Activated CD8-positive, alpha-beta memory T cell treated with anti-CD3 and anti-CD28 coated beads for 48 hours (primary cell): ENCODE measurements at regions not wholly inside any gene's neighbourhood (a gene's known extent, or its start where the extent isn't known, plus 50 kb on each side); places are given as distances from the start of the nearest gene placed in this dataset.

Experiments
- DNase-seq, 3 experiments: peaks; one replicate each; pipeline ENCODE4 v3.0.0-alpha.2; 2020; ENCODE audit warnings: low read depth in 2 of 3, low spot score in 2 of 3

DNA sequence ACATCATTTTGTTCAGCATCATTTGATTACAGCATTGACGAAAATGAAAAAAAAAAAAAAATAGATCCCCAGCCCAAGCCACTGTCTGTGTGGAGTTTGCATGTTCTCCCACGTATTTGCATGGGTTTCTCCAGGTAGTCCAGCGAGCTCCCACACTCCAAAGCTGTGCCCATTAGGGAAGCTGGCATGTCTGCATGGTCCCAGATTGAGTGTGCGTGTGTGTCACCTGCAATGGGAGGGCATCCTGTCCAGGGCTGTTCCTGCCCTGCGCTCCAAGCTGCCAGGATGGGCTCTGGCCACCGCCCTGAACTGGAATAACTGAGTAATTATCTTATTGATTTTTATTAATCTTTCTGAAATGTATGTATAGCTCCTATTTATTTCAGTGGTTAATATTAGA is 88.6 kb downstream of the KLF12 start:
- no peak for DNase-seq

DNA sequence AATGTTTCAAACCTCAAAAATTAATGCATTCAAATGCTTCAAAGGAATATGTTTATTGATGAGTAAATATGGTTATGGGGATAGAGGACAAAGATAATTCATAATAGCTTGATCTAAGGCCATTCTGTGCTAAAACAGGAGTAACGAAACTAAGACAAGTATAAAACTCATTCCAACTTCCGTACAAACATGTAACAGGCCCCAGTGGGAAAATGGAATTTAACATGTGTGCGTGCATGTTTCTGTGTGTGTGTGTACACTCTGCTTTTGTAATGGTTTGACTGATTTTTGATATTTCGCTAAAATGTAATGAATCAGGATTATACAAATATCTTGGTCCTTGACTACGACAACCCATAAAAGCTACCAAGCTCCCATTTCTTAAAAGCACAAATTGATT is 91.0 kb downstream of the KLF12 start:
- DNase-seq, result no peak

DNA sequence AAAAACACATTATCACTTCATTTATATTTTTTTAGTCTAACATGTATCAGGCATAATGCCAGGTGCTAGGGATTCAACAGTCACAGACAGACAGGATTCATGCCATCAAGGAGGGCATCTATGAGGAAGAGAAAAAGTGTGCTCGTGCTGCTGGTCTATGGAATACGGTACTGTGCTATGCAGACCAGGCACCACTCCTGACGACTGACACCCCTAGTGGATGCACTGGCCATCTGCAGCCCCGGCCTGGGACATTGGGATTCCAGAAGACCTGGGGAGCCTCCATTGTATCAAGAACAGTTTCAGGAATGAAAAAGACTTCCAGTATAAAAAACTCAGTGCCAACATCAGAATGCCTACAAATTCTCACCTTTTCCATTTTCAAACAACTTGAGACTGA is 94.0 kb downstream of the KLF12 start:
- no peak for DNase-seq

DNA sequence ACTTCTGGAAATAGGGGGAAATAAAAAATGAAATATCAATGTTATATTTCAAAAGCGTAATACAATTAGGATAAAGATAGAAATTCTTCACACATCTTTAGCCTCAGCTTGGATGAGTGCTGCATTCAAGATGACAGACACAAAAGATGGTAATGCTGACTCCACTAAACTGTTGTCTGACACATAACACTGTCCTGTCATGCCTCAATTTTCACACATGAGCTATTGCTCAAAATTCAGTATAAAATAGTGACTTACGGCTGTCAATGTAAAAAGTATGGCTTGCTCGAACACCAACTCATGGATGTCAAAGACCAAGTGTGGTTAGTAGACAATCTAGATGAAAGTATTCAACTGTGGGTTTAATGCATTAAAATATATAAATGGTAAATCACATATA is 94.5 kb downstream of the KLF12 start:
- DNase-seq, result no peak

DNA sequence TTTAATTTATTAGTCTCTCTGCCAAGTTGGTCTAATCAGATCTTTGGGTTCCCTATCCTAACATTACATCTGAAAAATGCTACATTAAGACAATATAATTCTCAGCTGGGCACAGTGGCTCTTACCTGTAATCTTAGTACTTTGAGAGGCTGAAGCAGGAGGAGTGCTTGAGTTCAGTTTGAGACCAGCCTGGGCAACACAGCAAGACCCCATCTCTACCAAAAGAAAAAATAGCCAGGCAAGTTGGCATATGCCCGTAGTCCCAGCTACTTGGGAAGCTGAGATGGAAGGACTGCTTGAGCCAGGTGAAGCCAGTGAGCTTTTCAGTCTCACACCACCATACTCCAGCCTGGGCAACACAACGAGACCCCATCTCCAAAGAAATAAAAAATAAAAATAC is 95.0 kb downstream of the KLF12 start:
- no peak for DNase-seq

DNA sequence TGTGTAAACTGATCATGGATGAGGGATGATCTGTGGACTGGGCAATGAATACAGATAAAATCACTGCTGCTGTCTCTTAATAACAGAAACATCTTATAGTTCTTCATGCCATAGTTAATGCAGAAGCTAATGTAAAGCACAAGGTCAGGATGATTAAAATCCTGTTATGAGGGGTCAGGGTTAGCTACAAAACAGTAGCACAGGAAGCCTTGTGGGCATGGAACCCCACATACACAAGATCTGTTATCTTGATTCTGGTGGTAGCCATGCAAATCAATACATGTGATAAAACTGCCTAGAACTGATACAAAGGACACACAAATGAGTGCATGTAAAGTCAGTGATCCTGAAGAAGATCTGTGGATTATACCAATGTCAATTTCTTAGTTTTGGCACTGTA is 96.4 kb downstream of the KLF12 start:
- no peak for DNase-seq

DNA sequence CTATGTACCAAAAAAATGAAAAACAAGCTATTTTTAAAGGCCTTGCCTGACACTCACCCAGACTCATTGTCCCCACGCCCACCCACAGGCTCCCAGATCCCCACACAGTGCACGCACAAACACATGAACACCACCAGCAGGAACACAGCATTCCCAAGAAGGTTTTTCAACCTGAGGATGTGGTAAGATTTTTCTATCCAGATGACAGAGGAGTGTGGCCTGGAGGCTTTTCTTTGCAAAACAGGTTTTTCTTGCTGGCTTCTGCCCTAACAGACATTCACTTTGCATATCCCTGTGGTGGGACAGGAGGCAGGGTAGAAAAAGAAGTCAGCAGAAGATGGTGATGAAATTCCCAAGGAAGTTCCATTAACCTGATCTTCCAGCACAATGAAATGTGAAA is 97.8 kb downstream of the KLF12 start:
- no peak for DNase-seq

DNA sequence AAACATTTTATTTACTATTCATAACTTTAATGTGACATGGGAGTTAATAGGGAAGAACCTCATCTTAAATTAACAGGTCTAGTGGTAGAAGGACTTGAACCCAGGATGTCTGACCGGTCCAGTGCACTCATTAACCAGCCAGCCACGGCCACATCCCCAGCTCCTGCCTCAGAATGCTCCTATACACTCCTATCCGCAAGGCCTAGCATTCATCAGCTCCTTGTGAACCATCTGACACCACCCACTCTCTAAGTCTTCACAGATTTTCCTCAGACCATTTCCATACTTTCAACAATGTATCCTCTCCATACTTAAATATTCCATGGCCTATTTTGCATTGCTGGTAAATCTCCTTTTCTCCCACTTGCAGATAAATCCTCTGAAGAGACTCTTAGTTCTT is 98.3 kb downstream of the KLF12 start:
- no peak for DNase-seq

DNA sequence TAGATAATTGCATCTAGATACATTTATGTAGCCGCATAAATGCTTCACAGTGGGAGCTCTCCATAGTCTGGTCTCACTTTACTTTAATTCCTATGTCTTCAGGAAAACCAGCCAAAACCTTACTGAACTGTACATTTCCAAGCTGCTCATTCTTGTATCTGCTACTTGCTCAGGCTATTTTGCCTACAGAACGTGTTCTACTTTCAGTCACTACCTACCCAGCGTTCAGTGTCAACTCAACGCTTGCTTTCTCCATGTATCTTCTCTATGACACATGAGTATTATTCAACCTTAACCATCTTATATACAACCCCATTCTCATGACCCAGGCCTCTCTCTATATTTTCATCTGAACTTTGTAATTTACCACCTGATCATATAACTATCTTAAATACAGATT is 101.9 kb downstream of the KLF12 start:
- no peak for DNase-seq

DNA sequence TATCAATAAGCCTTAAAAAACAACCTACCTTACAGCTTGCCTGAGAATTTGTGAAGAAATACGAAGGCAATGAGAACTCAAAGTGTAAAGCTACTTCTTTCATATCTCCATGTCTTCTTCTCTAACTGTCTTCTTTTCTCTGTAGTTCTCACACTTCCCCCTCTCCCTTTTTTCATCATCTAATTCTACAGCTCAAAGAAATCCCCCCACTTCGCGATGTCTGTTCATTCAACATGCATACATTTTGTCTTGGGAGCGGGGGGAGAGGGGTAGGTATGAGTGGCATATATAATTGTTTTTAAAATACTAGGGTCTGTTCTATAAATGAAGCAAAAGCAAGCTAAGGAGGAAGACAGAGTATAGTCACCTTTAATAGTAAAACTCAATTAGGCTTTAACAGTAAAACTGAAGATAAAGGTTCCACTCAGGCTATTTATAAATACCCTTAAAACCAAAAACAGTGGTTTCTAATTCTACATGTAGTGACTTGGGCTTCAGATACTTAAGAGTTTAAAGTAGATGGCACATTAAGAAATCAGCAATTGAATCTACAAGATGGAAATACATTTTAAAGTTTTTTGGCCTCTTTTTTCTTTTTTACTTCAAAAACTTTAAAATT is 106.9 kb downstream of the KLF12 start:
- no peak for DNase-seq

DNA sequence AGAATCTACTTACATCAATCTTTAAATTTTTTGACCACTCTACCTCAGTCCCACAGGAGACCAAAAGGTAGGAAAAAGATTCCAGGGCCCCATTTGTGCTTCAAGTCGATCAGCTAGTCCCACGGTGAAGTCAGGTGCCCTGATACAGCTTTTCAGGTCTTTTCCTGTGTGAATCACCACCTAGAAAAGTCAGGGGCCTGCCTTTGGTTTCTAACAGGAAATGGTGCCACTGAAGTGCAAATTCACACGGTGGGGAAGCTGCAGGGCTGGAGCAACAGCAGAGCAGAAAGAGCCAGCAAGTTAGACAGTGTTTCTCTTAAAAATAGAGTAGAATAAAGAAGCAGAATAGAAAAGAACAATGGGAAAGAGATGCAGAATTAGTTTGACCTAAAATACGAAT is 107.5 kb downstream of the KLF12 start:
- peak; percentile 12 to 34 (median 29) for DNase-seq

DNA sequence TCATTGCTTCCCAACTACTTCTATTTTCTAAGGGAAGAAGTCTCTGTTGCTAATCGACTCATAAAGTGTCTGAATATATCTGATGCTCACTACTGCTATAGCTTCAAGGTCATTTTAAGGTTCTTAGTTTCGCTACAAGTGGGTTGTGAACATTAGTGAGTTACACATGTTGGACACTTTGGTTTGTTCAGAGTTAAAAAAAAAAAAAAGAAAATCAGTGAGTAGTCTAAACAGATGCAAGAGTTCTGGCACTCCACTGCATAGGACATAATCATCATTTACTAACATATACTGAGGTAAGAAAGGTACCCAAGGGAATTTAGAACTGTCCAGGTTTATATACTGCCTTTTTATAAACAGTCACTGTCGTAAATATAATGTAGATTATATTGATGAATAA is 108.8 kb downstream of the KLF12 start:
- DNase-seq, result no peak

DNA sequence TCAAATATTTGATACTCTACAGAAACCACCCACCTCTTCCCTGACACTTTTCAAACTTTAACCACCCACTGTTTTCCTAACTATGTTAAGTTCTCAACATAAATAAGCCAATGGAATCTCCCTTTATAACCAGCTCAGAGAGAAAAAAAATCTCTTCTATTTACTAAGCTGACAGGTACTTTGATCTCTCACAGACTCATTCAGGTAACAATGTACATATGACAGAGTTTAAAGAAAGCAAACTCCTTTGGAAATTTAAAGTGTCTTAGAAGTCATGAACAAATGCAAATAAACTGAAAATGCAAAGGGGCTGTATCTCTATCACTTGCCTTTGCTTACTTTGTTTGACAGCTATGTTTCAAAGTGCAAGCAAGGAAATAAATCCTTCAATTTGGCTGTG is 109.3 kb downstream of the KLF12 start:
- DNase-seq, result no peak

DNA sequence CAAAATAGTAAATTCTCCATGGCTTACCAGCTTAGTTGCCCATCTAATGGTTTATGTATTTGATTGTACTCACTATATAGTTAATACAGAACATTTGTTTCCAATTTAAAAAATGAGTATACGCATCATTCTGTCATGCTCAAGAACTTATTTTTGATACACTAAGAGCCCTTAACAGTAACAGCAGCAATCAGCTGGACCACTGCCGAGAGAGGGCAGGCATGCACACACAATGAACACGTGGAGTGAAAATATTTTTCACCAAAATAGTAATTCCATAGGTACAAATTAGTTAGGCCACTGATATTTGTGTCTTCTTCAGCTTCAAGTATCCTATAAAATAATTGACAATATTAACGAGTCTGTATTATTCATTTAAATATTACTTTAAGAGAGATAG is 109.9 kb downstream of the KLF12 start:
- no peak for DNase-seq

DNA sequence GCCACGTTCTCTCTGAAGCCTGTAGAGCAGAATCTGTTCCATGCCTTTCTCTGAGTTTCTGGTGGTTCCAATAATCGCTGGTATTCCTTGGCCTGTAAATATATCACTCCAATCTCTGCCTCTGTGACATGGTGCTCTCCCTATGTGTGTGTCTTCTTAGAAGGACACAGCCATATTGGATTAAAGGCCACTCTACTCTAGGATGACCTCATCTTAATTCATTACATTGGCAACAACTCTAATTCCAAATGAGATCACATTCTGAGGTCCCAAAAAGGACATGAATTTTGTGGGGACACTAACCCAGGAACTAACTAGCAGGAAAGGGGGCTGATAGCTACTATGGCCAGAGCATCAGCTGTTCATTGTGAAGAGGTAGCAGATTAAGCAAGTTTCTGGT is 110.7 kb downstream of the KLF12 start:
- DNase-seq, result no peak

DNA sequence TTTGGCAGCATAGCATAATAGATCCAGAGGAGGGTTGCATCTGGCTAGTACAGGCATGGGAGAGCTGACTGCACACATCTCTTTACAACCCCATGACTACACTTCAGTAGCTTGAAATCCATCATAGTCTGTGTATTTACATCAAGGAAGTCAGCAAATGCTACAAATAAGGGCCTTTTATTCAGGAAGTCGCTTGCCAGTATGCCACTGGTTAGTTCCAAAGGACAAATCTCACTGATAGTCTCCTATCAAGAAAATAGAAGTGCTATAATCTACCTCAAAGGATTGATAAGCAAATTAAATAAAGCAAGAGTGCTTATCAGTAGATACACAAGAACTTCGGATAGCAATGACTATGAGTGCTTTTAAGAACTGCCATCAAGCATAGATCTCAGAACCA is 112.7 kb downstream of the KLF12 start:
- DNase-seq, result no peak

DNA sequence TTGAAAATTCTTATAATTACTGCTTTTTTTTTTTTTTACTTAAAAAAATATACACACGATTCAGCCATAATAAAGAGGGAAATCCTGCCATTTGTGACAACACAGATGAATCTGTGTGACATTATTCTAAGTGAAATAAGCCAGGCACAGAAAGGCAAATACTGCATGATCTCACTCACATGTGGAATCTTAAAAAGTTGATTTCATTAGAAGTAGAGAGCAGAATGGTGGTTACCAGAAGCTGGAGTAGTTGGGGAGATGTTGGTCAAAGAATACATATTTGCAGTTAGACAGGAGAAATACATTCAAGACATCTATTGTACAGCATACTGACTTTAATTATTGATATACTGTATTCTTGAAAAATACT is 116.2 kb downstream of the KLF12 start:
- DNase-seq, result no peak

DNA sequence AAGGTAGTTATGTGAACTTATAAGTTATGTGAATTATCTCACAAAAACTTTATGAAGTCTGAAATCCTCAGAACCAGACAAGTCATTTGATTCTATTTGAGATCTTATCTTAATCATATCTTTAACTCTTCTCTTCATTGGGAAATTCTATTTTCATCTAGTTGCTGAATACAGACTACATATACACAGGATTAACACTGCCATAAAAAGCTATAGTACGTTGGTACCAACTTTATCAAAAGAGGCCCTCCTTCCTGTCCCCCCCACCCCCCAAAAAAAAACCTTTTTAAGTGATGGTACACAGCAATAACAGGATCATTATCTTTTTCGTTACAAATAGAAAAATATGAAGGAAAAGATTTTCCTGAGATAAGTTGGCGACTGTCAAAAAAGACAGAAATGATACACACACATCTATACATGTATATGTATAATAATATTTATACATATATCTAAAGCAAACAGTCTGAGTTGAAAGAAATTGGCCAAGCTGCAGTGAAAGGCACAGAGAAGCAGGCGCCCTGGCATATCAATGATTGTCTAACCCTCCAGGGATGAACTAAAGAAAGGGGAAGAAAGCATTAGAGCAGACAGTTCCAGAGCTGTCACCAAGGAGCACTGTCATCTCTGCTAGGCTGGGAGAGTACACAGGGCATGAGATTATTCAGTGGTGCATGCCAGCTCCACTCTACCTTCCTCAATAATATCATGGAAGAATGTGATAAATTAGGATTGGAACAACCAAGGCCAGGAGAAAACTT is 116.7 kb downstream of the KLF12 start:
- DNase-seq, result no peak

DNA sequence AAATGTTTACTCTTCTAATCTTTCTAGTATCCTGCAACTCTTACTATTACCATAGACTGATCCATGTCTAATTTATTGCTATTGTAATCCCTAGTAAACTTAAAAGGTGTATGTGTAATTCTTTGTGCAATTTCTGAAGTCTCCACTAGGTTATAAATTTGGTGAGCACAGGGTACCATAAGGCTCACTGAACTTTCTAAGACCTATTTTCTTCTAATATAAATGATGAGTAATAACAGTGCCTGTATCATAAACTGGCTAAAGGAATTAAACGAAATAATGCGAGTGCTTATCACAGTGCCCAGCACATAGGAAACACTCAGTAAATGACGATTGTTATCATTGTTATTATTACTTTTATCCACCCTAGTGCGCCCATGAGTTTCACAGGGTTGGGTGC is 119.1 kb downstream of the KLF12 start:
- no peak for DNase-seq

DNA sequence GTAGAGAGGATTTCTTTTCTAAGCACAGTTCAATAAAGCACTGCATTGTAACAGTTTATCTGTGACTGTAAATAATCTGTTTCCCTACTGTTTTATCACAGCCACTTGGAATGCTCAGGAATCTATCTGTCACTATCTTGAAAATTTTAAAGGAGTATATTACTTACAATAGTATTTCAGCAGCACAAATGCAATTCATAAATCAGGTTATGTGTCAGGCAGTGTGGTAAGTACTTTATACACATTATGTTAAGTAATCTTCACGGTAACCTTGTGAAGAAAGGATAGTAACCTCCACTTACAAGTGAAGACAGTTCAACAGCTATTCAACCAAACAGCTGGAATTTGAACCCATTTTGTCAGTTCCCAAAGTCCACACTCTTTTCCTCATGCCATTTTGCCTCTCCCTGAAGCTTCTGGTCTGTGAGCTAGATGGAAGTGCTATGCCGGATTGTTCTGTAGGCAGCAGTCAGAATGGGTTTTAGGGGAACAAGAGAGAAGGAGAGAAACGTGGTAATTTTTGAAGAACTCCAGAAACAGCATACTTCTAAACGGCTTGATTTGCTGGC is 125.0 kb downstream of the KLF12 start:
- no peak for DNase-seq

DNA sequence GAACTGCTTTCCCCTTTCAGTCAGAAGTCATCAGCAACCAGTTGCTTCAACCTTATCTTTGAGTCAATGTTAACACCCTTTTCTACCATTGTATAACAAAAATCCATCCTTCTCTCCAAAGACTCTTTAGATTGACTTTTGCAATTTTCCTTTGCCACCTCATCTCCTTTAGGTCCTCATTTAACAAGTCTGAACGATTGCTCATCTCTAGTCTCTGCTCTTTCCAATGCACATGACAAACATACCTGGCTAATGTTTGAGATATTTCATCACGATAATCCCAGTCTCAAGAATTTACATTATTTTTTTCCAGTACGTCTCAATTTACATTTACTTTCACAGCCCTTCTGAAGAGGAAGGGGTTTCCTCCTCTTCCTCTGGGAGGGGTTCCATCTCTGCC is 127.5 kb downstream of the KLF12 start:
- no peak for DNase-seq

DNA sequence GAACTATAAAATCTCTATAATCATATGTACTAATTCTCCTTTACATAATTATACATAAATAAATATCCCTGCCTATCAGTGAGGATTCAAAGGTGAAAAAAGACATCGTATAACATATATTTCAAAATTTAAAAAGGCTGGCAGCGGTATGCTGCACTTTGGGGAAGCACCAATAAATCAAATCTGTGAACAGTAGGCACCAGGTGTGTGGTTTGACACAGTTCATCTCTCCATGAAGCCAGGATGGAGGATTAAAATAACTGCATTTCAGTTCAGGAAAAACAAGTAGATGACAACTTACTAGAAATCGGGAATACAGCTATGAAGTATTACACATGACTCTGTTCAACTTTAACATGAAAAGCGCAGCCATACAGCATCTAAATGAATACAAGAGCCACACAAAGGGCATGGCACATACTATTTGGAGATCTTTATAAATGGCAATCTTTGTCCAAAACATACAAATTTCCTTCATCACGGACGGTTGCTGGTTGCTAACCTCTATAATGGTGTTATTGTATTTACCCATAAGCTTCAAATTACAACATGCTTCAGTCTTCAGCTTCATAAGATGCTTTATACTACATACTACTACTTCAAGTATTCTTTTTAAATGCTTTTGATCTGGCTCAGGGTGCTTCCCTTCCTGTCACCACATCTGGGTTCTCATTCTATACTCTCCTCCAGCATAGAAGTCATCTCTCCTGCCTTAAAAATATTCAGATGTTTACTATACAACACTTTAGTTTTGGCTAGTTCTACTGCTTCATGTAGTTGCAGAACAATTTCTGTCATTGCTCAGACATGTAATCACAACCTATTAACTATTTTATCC is 128.7 kb downstream of the KLF12 start:
- no peak for DNase-seq
